GM12891 (cell line): ENCODE measurements at regions not wholly inside any gene's neighbourhood (a gene's known extent, or its start where the extent isn't known, plus 50 kb on each side); places are given as distances from the start of the nearest gene placed in this dataset.

ENCODE experiments used
- DNase-seq: peaks from one replicate; pipeline ENCODE4 v3.0.0; 2011; ENCODE audit warnings: low spot score; ENCODE audit not compliant: insufficient read length
- FAIRE-seq: peaks from 2 replicates; lab custom pipeline; 2011; peaks lifted over from hg19 to GRCh38; lab: Jason Lieb, UNC
- PAX5 ChIP-seq: IDR thresholded peaks from 2 replicates; pipeline ENCODE4 v1.6.1; 2011; ENCODE audit warnings: low read length, moderate library complexity, mild to moderate bottlenecking; ENCODE audit not compliant: insufficient read depth, severe bottlenecking
- POLR2A ChIP-seq: IDR thresholded peaks from 2 replicates; pipeline ENCODE4 v1.6.1; 2011; ENCODE audit warnings: low read depth, low read length, control low read depth
- POLR2AphosphoS5 ChIP-seq: IDR thresholded peaks from 2 replicates; pipeline ENCODE4 v1.6.1; 2011; ENCODE audit warnings: low read depth, low read length, control low read depth
- POU2F2 ChIP-seq: IDR thresholded peaks from 2 replicates; pipeline ENCODE4 v1.6.1; 2011; ENCODE audit warnings: low read depth, mild to moderate bottlenecking, control low read depth, low read length, moderate library complexity
- SPI1 ChIP-seq: IDR thresholded peaks from 2 replicates; pipeline ENCODE4 v1.6.1; 2011; ENCODE audit warnings: low read depth, low read length, control low read depth
- TAF1 ChIP-seq: IDR thresholded peaks from 2 replicates; pipeline ENCODE4 v1.6.1; 2011; ENCODE audit warnings: low read depth, low read length, control low read depth

- DNase-seq (no peak), FAIRE-seq (no peak)
Measured at GRCh38 chr14:34211732-34212131, 250.3 kb downstream of the SPTSSA start.

GRCh38 chr14:34208532-34208931, 253.5 kb downstream of the SPTSSA start:
- no peak for TF ChIP-seq TAF1
- TF ChIP-seq SPI1 = no peak
- TF ChIP-seq PAX5 = no peak
- TF ChIP-seq POLR2A = no peak
- no peak for TF ChIP-seq POU2F2
- FAIRE-seq (no peak), DNase-seq (no peak)

More at GRCh38 chr14:34211732-34212131, 250.3 kb downstream of the SPTSSA start:
- no peak for TF ChIP-seq POLR2AphosphoS5
- no peak for TF ChIP-seq POLR2A
- TF ChIP-seq TAF1 = no peak
- no peak for TF ChIP-seq SPI1
- no peak for TF ChIP-seq POU2F2
- TF ChIP-seq PAX5 = no peak

GRCh38 chr14:34205799-34206198, 254.9 kb upstream of the EGLN3 start:
- no peak for FAIRE-seq

GRCh38 chr14:34204774-34205173, 253.9 kb upstream of the EGLN3 start:
- FAIRE-seq = no peak
- no peak for DNase-seq
- TF ChIP-seq PAX5 (no peak), POLR2A (no peak), POU2F2 (no peak), TAF1 (no peak), SPI1 (no peak), POLR2AphosphoS5 (no peak)

More at GRCh38 chr14:34205799-34206198, 254.9 kb upstream of the EGLN3 start:
- TF ChIP-seq POLR2A (no peak), POU2F2 (no peak), TAF1 (no peak), POLR2AphosphoS5 (no peak), PAX5 (no peak), SPI1 (no peak)
- no peak for DNase-seq

GRCh38 chr14:34203251-34203722, 252.4 kb upstream of the EGLN3 start:
- TF ChIP-seq POLR2AphosphoS5 (no peak), POLR2A (no peak), TAF1 (no peak), SPI1 (no peak), POU2F2 (no peak), PAX5 (no peak)
- DNase-seq (no peak), FAIRE-seq (no peak)

- FAIRE-seq = no peak
- no peak for DNase-seq
- TF ChIP-seq PAX5 = no peak
- TF ChIP-seq POLR2A = no peak
Measured at GRCh38 chr14:34201909-34202637, 251.2 kb upstream of the EGLN3 start.

- FAIRE-seq (no peak), DNase-seq (no peak)
- no peak for TF ChIP-seq PAX5
- no peak for TF ChIP-seq SPI1
- no peak for TF ChIP-seq POU2F2
- TF ChIP-seq TAF1 = no peak
- no peak for TF ChIP-seq POLR2A
- TF ChIP-seq POLR2AphosphoS5 = no peak
Measured at GRCh38 chr14:34199585-34199984, 248.7 kb upstream of the EGLN3 start.

GRCh38 chr14:34198096-34198495, 247.2 kb upstream of the EGLN3 start:
- DNase-seq (no peak), FAIRE-seq (no peak)
- TF ChIP-seq POU2F2 (no peak), SPI1 (no peak), POLR2AphosphoS5 (no peak), TAF1 (no peak), POLR2A (no peak), PAX5 (no peak)

GRCh38 chr14:34195964-34196363, 245.1 kb upstream of the EGLN3 start:
- no peak for FAIRE-seq

GRCh38 chr14:34190717-34191116, 239.8 kb upstream of the EGLN3 start:
- no peak for DNase-seq
- no peak for TF ChIP-seq SPI1
- no peak for TF ChIP-seq POLR2AphosphoS5
- no peak for FAIRE-seq

More at GRCh38 chr14:34195964-34196363, 245.1 kb upstream of the EGLN3 start:
- DNase-seq = no peak
- TF ChIP-seq SPI1 = no peak
- no peak for TF ChIP-seq PAX5
- TF ChIP-seq POLR2AphosphoS5 = no peak
- no peak for TF ChIP-seq POLR2A
- no peak for TF ChIP-seq POU2F2
- no peak for TF ChIP-seq TAF1

GRCh38 chr14:34189866-34190265, 239.0 kb upstream of the EGLN3 start:
- DNase-seq (no peak), FAIRE-seq (no peak)
- TF ChIP-seq POU2F2 (no peak), TAF1 (no peak), SPI1 (no peak), POLR2AphosphoS5 (no peak), POLR2A (no peak), PAX5 (no peak)
